Astrocyte of the spinal cord (primary cell): ENCODE measurements at regions not wholly inside any gene's neighbourhood (a gene's known extent, or its start where the extent isn't known, plus 50 kb on each side); places are given as distances from the start of the nearest gene placed in this dataset.

Experiments used
- DNase-seq: peaks from one replicate; pipeline ENCODE4 v3.0.0; 2011; ENCODE audit warnings: low read depth, low spot score
- H3K4me3 ChIP-seq: 2 replicates; pipeline ENCODE4 v1.5.1; 2011; ENCODE audit warnings: low read depth, mild to moderate bottlenecking, low read length, moderate library complexity
- in situ Hi-C: cut with HindIII; loops from 2 replicates; pipeline ENCODE4 v1.10.0; 2017; ENCODE audit warnings: low sequenced_read_pairs
- TF ChIP-seq, protein P1 (sequence below): IDR thresholded peaks from 2 replicates; pipeline ENCODE4 v1.5.1; 2012; ENCODE audit warnings: low read depth, mild to moderate bottlenecking, low read length, inconsistent platforms

DNA sequence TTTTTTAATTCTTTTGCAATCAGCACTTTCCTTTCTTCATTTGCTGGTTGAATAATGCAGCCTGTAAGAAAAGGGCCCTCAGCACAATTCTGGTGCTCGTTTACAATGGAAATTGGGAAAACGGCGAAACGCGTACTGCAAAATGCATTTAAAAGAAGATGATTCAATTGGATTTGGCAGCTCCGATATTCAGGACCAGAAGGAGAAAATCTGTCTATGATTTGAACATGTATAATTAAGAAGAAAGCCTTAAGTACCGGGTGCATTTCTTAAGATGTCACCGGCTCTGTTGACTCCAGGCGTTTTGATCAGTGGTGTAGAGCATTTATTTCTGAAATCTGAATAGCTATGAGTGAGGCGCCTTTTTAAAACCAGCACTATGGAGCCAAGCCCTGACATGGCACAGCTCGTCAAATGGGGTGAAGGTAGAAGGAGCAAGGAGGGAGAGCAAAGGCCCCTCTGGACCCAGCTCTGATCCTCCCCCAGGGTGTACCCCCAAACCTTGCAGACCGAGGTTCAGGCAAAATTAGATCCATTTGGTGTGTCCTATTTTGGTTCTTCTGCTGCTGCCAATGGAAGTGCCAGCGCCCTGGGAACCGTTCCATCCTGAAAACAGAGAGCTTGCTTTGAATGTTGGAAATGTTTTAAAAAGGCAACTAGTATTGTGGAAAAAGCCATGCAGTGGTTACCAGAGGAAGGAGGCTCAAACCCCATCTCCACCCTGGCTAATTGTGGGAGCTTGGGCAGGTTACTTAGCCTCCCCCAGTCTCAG lies 161.4 kb upstream of the RPL38 start:
- H3K4me3 ChIP-seq: no peak overlapping the region

DNA sequence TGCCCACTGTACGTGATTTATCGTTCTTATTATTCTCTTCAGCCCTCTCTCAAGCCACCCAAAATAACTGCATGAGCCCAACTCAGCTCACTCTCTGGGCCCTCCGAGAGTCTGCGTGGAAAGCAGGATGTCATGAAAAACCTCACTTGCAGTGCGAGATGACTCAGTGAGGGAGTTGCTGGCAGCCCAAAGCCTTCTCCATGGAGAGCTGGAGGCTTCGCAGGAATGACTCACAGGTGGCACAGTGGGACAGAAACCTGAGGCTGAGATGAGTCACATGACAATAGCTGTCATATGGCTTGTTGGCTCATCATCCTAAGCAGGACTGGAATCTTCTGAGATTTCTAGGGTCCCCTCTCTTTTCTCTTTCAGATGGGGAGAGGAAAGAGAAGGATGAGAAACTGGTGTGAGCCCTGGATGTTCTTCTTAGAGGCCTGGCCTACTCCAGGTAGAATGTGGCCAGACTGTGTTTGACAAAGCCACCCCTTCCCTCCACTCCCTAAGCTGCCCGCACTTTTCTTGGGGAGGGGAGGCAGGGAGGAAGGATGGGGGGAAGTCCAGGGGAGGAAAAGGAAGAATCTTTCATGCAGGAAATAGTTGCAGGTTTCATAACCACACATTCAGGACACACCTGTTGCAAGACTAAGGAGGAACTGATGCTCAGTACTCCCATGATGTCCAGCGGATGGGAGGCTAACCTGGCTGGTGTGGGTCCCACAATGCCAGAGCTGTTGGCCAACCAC lies 160.6 kb upstream of the RPL38 start:
- DNase-seq: peak; percentile 86
- in situ Hi-C loops: no loop called here
- no peak overlapping the region for H3K4me3 ChIP-seq
- TF ChIP-seq, protein P1, sequence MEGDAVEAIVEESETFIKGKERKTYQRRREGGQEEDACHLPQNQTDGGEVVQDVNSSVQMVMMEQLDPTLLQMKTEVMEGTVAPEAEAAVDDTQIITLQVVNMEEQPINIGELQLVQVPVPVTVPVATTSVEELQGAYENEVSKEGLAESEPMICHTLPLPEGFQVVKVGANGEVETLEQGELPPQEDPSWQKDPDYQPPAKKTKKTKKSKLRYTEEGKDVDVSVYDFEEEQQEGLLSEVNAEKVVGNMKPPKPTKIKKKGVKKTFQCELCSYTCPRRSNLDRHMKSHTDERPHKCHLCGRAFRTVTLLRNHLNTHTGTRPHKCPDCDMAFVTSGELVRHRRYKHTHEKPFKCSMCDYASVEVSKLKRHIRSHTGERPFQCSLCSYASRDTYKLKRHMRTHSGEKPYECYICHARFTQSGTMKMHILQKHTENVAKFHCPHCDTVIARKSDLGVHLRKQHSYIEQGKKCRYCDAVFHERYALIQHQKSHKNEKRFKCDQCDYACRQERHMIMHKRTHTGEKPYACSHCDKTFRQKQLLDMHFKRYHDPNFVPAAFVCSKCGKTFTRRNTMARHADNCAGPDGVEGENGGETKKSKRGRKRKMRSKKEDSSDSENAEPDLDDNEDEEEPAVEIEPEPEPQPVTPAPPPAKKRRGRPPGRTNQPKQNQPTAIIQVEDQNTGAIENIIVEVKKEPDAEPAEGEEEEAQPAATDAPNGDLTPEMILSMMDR: no peak

More for the DNA sequence above, 161.4 kb upstream of the RPL38 start:
- TF ChIP-seq, protein P1: no peak
- in situ Hi-C loops: no loop called here
- DNase-seq: no peak

DNA sequence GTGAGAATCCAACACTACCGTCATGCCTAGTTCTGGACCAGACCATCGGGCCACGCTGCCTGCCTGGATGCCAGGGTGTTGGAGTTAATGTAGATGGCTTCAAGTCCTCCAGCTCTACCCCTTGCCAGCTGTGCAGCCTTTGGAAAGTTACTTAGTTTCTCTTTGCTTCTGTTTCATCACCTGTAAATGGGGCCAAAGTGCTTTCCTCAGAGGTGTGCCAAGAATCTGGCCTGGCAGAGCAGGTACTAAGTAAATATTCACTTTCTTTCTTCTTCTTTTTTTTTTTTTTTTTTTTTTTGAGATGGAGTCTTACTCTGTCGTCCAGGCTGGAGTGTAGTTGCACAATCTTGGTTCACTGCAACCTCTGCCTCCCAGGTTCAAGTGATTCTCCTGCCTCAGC lies 159.5 kb upstream of the RPL38 start:
- no peak overlapping the region for H3K4me3 ChIP-seq
- in situ Hi-C loops: no loop called here
- TF ChIP-seq, protein P1: no peak
- no peak for DNase-seq

DNA sequence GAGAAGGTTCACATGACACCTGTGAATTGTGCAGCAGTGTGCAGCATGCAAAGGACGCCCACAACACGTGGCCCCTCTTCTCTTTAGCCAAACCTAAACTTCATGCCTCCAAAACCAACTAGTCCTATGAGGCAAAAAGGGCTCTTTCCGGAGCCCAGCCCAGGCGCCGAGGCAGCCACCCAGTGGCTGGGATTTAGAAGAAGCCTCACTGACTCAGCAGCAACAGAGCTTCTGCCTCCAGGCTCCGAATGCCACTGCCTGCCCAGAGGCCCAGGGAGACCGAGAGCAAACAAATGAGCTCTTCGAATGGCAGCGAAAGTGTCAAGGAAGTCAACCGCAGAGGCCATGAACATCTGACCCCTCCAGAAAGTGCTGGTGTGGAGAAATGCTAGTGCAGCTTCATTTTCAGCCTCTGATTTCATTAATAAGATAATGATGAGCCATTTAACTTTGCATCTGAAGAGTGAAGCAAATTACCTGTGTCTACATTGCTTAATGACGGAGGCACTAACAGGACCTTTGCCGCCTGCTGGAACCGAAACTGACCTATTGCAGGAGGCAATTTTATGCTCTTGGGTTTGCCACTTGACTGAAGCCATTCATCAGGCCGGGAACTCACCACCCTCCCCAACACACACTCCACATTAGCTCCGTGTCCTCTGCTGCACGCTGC lies 157.7 kb upstream of the RPL38 start:
- TF ChIP-seq, protein P1: no peak
- in situ Hi-C loops: no loop called here
- no peak for DNase-seq
- H3K4me3 ChIP-seq: no peak overlapping the region

DNA sequence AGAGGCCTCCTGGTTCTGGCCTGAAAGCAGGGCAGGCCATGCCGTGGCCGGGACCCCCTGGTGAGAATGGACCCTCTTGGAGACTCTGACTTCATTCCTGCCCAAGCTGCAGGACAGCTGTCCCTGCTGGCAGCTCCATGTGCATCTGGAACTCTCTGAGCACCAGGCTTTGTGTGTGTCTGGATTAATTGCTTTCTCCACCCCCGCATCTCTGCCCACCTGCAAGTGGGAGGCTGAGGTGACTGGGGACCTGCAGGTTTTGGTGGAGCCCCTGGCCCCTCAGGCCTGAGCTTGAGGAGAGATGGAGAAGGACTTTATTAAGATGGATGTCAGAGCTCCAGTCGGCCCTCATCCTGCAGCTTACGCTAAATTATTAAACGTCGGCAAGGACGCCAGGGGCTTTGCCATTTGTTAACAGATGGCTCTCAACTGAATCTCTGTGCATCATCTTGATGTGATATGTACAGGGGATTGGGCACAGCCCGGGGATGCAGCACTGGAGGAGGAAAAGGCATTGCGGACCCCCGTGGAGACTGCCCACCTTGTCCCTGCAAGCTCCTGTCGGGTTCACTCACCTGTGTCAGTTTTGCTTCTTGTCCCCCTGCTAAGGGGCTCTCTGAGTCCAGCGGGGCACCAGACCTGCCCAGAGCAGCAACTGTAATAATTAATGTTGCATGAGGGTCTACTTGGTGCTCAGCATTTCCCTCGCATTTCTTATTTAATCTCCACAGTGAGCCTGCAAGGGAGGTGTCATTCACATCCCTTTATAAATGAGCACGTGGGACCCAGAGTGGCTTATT lies 154.1 kb upstream of the RPL38 start:
- in situ Hi-C loops: no loop called here
- H3K4me3 ChIP-seq: no peak overlapping the region
- DNase-seq: no peak
- TF ChIP-seq, protein P1: no peak

DNA sequence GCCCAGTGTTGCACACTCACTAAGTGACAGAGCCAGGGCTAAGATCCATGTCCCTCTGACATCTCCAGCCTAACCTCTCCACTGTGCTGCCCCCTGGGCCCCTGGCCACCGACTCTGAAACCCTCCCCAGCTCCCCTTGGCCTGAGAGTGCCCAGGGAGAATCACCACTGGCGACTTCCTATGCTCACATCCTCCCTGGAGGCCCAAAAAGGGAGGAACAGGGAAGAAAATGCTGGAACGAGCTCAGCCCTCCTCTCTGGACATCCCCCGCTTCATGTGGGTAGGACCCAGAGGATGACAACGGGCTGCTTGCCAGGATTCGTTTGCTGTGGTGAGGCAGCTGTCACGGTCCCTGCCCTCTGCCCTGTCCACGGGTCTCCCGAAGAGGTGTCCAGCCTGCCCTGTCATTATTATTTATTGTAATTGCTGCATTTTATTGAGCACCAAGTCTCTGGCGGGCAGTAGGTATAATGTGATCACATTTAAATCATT lies 153.5 kb upstream of the RPL38 start:
- in situ Hi-C loops: no loop called here
- no peak overlapping the region for H3K4me3 ChIP-seq
- DNase-seq: no peak
- TF ChIP-seq, protein P1: no peak
